Ishikawa (cell line): ENCODE measurements at regions not wholly inside any gene's neighbourhood (a gene's known extent, or its start where the extent isn't known, plus 50 kb on each side); places are given as distances from the start of the nearest gene placed in this dataset.

Source experiments
- CEBPB ChIP-seq: IDR thresholded peaks from 2 replicates; pipeline ENCODE4 v1.6.1; 2012
- CREB1 ChIP-seq: IDR thresholded peaks from 2 replicates; pipeline ENCODE4 v1.6.1; 2012; ENCODE audit warnings: low read depth
- EGR1 ChIP-seq: IDR thresholded peaks from 2 replicates; pipeline ENCODE4 v1.6.1; 2012
- EP300 ChIP-seq: IDR thresholded peaks from 2 replicates; pipeline ENCODE4 v1.6.1; 2012; ENCODE audit warnings: borderline replicate concordance
- FOXM1 ChIP-seq: IDR thresholded peaks from 2 replicates; pipeline ENCODE4 v1.6.1; 2012; ENCODE audit warnings: low read depth, borderline replicate concordance
- MAX ChIP-seq: IDR thresholded peaks from 2 replicates; pipeline ENCODE4 v1.6.1; 2012
- REST ChIP-seq: IDR thresholded peaks from 2 replicates; pipeline ENCODE4 v1.6.1; 2012; ENCODE audit warnings: low read depth, mild to moderate bottlenecking
- TAF1 ChIP-seq: IDR thresholded peaks from 2 replicates; pipeline ENCODE4 v1.6.1; 2012; ENCODE audit warnings: low read depth, mild to moderate bottlenecking
- TCF12 ChIP-seq: IDR thresholded peaks from 2 replicates; pipeline ENCODE4 v1.6.1; 2012; ENCODE audit warnings: low read depth
- TEAD4 ChIP-seq: IDR thresholded peaks from 2 replicates; pipeline ENCODE4 v1.6.1; 2012
- USF1 ChIP-seq: IDR thresholded peaks from 2 replicates; pipeline ENCODE4 v1.6.1; 2012
- YY1 ChIP-seq: IDR thresholded peaks from 2 replicates; pipeline ENCODE4 v1.6.1; 2012; ENCODE audit warnings: low read depth

GRCh38 chr2:17301437-17301836, 216.8 kb downstream of the RAD51AP2 start:
- TF ChIP-seq YY1 = no peak
- TF ChIP-seq EP300 = no peak
- TF ChIP-seq REST = no peak
- no peak for TF ChIP-seq CEBPB
- TF ChIP-seq TAF1 = no peak
- no peak for TF ChIP-seq MAX
- no peak for TF ChIP-seq TCF12
- no peak for TF ChIP-seq EGR1
- TF ChIP-seq USF1 = no peak
- no peak for TF ChIP-seq CREB1
- no peak for TF ChIP-seq FOXM1
- no peak for TF ChIP-seq TEAD4
